ENCODE measurements at regions not wholly inside any gene's neighbourhood (a gene's known extent, or its start where the extent isn't known, plus 50 kb on each side); places are given as distances from the start of the nearest gene placed in this dataset.

GRCh38 chr5:28355831-28356230 is 1317.4 kb upstream of the CDH9 start:
- Histone ChIP-seq H3F3A (ENCODE audit: low read depth) (no peaks in the 10 kb centered on the region), H3K27ac (no peak overlapping the region), H3K27me3 (no peaks in the 10 kb centered on the region), H3K79me2 (ENCODE audit: low read depth) (no peaks in the 10 kb centered on the region), H3K4me3 (no peak overlapping the region), H3K4me1 (no peaks in the 10 kb centered on the region), H3K36me3 (no peaks in the 10 kb centered on the region), H2AFZ (replicated peaks) (no peak overlapping the region), H3K4me2 (no peak overlapping the region), H3K9me3 (ENCODE audit: low read depth) (peaks cover 5% of the 10 kb centered on the region), H4K20me1 (ENCODE audit: low read depth) (no peaks in the 10 kb centered on the region), H3K9ac (no peak overlapping the region)
- DNase-seq (ENCODE audit: low spot score) = no peak
- peaks cover 2% of the 10 kb centered on the region for H3K36me3 Mint-ChIP-seq
- peaks cover 10% of the 10 kb centered on the region for H3K4me1 Mint-ChIP-seq
- TF ChIP-seq EZH2 (IDR thresholded peaks at IDR 0.05) (no peak), EZH2phosphoT487 (IDR thresholded peaks at IDR 0.05) (no peak)
- TF ChIP-seq, protein P1, sequence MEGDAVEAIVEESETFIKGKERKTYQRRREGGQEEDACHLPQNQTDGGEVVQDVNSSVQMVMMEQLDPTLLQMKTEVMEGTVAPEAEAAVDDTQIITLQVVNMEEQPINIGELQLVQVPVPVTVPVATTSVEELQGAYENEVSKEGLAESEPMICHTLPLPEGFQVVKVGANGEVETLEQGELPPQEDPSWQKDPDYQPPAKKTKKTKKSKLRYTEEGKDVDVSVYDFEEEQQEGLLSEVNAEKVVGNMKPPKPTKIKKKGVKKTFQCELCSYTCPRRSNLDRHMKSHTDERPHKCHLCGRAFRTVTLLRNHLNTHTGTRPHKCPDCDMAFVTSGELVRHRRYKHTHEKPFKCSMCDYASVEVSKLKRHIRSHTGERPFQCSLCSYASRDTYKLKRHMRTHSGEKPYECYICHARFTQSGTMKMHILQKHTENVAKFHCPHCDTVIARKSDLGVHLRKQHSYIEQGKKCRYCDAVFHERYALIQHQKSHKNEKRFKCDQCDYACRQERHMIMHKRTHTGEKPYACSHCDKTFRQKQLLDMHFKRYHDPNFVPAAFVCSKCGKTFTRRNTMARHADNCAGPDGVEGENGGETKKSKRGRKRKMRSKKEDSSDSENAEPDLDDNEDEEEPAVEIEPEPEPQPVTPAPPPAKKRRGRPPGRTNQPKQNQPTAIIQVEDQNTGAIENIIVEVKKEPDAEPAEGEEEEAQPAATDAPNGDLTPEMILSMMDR (IDR thresholded peaks at IDR 0.05) = no peak
- peaks cover 20% of the 10 kb centered on the region for H3K9me3 Mint-ChIP-seq
- no peak overlapping the region for H3K27ac Mint-ChIP-seq
- no peak overlapping the region for H3K4me3 Mint-ChIP-seq
- peaks cover 2% of the 10 kb centered on the region for H3K27me3 Mint-ChIP-seq (ENCODE audit: insufficient read depth, low read depth)

GRCh38 chr5:28346696-28347095 is 1308.3 kb upstream of the CDH9 start:
- Mint-ChIP-seq H3K9me3 (peaks cover 25% of the 10 kb centered on the region), H3K36me3 (no peaks in the 10 kb centered on the region), H3K4me1 (no peaks in the 10 kb centered on the region), H3K27me3 (ENCODE audit: insufficient read depth, low read depth) (no peaks in the 10 kb centered on the region), H3K4me3 (no peak overlapping the region), H3K27ac (no peak overlapping the region)
- Histone ChIP-seq H3K27ac (no peak overlapping the region), H3K9me3 (ENCODE audit: low read depth) (peaks cover 4% of the 10 kb centered on the region), H3K79me2 (ENCODE audit: low read depth) (no peaks in the 10 kb centered on the region), H3K27me3 (no peaks in the 10 kb centered on the region), H3F3A (ENCODE audit: low read depth) (no peaks in the 10 kb centered on the region), H3K4me3 (no peak overlapping the region), H3K36me3 (no peaks in the 10 kb centered on the region), H3K4me2 (no peak overlapping the region), H3K9ac (no peak overlapping the region), H3K4me1 (no peaks in the 10 kb centered on the region), H4K20me1 (ENCODE audit: low read depth) (no peaks in the 10 kb centered on the region), H2AFZ (replicated peaks) (no peak overlapping the region)
- TF ChIP-seq EZH2phosphoT487 (IDR thresholded peaks at IDR 0.05) (no peak), EZH2 (IDR thresholded peaks at IDR 0.05) (no peak)
- TF ChIP-seq, protein P1 (IDR thresholded peaks at IDR 0.05) = no peak
- no peak for DNase-seq (ENCODE audit: low spot score)

DNA sequence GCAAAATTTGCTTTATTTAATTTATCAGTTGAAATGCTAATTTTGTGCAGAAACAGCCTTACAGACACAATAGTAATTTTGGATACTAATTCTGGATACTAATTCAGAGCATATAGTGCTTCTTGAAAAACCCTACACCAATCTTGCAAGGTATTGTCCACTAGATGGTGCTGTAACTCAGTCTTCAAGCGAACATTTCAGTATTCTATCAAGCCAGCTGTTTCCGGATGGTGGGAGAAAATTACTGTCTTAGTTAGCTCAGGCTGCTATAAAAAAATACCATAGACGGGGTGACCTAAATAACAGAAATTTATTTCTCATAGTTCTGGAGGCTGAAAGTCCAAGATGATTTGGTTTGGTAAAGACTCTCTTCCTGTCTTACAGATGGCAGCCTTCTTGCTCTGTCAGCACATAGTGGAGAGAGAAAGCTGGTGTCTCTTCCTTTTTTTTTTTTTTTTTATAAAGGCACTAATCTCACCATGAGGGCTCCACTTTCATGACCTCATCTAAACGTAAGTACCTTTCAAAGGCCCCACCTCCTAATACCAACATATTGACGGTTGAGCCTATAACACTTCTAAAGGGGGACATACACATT is 1306.5 kb upstream of the CDH9 start:
- Mint-ChIP-seq H3K27me3 (ENCODE audit: insufficient read depth, low read depth) (no peaks in the 10 kb centered on the region), H3K36me3 (no peaks in the 10 kb centered on the region), H3K9me3 (peaks cover 12% of the 10 kb centered on the region), H3K4me3 (no peak overlapping the region), H3K27ac (no peak overlapping the region), H3K4me1 (no peaks in the 10 kb centered on the region)
- DNase-seq (ENCODE audit: low spot score) = peak; percentile 77
- Histone ChIP-seq H3F3A (ENCODE audit: low read depth) (no peaks in the 10 kb centered on the region), H3K36me3 (no peaks in the 10 kb centered on the region), H3K4me2 (no peak overlapping the region), H3K9ac (no peak overlapping the region), H3K4me1 (no peaks in the 10 kb centered on the region), H3K79me2 (ENCODE audit: low read depth) (no peaks in the 10 kb centered on the region), H3K27ac (no peak overlapping the region), H3K4me3 (no peak overlapping the region), H2AFZ (replicated peaks) (peak overlapping the region; percentile 51), H3K9me3 (ENCODE audit: low read depth) (no peaks in the 10 kb centered on the region), H4K20me1 (ENCODE audit: low read depth) (no peaks in the 10 kb centered on the region), H3K27me3 (no peaks in the 10 kb centered on the region)
- no peak for TF ChIP-seq EZH2 (IDR thresholded peaks at IDR 0.05)
- TF ChIP-seq, protein P1 (IDR thresholded peaks at IDR 0.05) = peak; percentile 85
